Activated CD4-positive, alpha-beta memory T cell treated with anti-CD3 and anti-CD28 coated beads for 36 hours (primary cell): ENCODE measurements at regions not wholly inside any gene's neighbourhood (a gene's known extent, or its start where the extent isn't known, plus 50 kb on each side); places are given as distances from the start of the nearest gene placed in this dataset.

ENCODE experiments used
- CTCF ChIA-PET: fragments of 350-600 bp; sonication (Branson Sonifier 250); formaldehyde crosslinking; loops from one replicate; lab custom pipeline; 2021; ENCODE audit warnings: antibody characterized with exemption, inconsistent platforms; lab: Charles Lee
- POLR2A ChIA-PET: fragments of 350-600 bp; sonication (Branson Sonifier 250); formaldehyde crosslinking; loops from one replicate; lab custom pipeline; 2021; ENCODE audit warnings: antibody characterized with exemption; lab: Charles Lee
- DNase-seq: peaks from one replicate; pipeline ENCODE4 v3.0.0-alpha.2; 2020
- H3K27ac Mint-ChIP-seq: one replicate; pipeline ENCODE4 v1.8.0; 2021; ENCODE audit warnings: mixed read lengths
- H3K27me3 Mint-ChIP-seq: one replicate; pipeline ENCODE4 v1.8.0; 2021; ENCODE audit warnings: mixed read lengths
- H3K36me3 Mint-ChIP-seq: one replicate; pipeline ENCODE4 v1.8.0; 2021; ENCODE audit warnings: mixed read lengths
- H3K4me1 Mint-ChIP-seq: one replicate; pipeline ENCODE4 v1.8.0; 2021; ENCODE audit warnings: low read depth, mixed read lengths
- H3K4me3 Mint-ChIP-seq: one replicate; pipeline ENCODE4 v1.8.0; 2021; ENCODE audit warnings: mild to moderate bottlenecking, mixed read lengths
- H3K9me3 Mint-ChIP-seq: one replicate; pipeline ENCODE4 v1.8.0; 2021; ENCODE audit warnings: mixed read lengths
- intact Hi-C: fragments of 100-400 bp; cut with micrococcal nuclease; formaldehyde crosslinking; loops from one replicate; pipeline ENCODE4 v1.15.1; 2023

GRCh38 chr19:30648866-30649862 lies 277.0 kb downstream of the ZNF536 start:
- peaks cover 14% of the 10 kb centered on the region for H3K27me3 Mint-ChIP-seq
- no peak overlapping the region for H3K4me3 Mint-ChIP-seq
- ChIA-PET POLR2A (no interaction called here), CTCF (interaction anchor here (0.7 to 1.5 kb wide), 8 partner anchors 9 to 919 kb away, joined by 3 to 5 read pairs (median 3); no protein-coding TSS in a partner anchor)
- H3K4me1 Mint-ChIP-seq = no peaks in the 10 kb centered on the region
- intact Hi-C loops = no loop called here
- H3K9me3 Mint-ChIP-seq = no peaks in the 10 kb centered on the region
- DNase-seq = no peak
- H3K36me3 Mint-ChIP-seq = no peaks in the 10 kb centered on the region
- no peak overlapping the region for H3K27ac Mint-ChIP-seq

- Mint-ChIP-seq H3K36me3 (no peaks in the 10 kb centered on the region), H3K4me1 (no peaks in the 10 kb centered on the region), H3K27me3 (peaks cover 17% of the 10 kb centered on the region), H3K9me3 (no peaks in the 10 kb centered on the region), H3K27ac (no peak overlapping the region), H3K4me3 (no peak overlapping the region)
- ChIA-PET POLR2A (no interaction called here), CTCF (interaction anchor here (0.7 to 1.1 kb wide), 2 partner anchors 18 to 774 kb away, joined by 3 to 4 read pairs; no protein-coding TSS in a partner anchor)
- DNase-seq = no peak
- intact Hi-C loops = no loop called here
These were observed 275.9 kb downstream of the ZNF536 start for GRCh38 chr19:30647891-30648720.

GRCh38 chr19:30646806-30647205 lies 274.6 kb downstream of the ZNF536 start:
- Mint-ChIP-seq H3K4me1 (no peaks in the 10 kb centered on the region), H3K4me3 (no peak overlapping the region), H3K27me3 (peaks cover 17% of the 10 kb centered on the region), H3K36me3 (no peaks in the 10 kb centered on the region), H3K27ac (no peak overlapping the region), H3K9me3 (no peaks in the 10 kb centered on the region)
- CTCF ChIA-PET = no interaction called here
- intact Hi-C loops = no loop called here
- DNase-seq = no peak
- POLR2A ChIA-PET = no interaction called here

GRCh38 chr19:30645946-30646577 lies 273.9 kb downstream of the ZNF536 start:
- Mint-ChIP-seq H3K36me3 (no peaks in the 10 kb centered on the region), H3K4me3 (no peak overlapping the region), H3K27me3 (peaks cover 19% of the 10 kb centered on the region), H3K27ac (no peak overlapping the region), H3K4me1 (no peaks in the 10 kb centered on the region), H3K9me3 (no peaks in the 10 kb centered on the region)
- ChIA-PET POLR2A (no interaction called here), CTCF (no interaction called here)
- DNase-seq = no peak
- intact Hi-C loops = no loop called here

GRCh38 chr19:30640252-30640965 lies 268.2 kb downstream of the ZNF536 start:
- ChIA-PET CTCF (no interaction called here), POLR2A (no interaction called here)
- H3K9me3 Mint-ChIP-seq = peaks cover 10% of the 10 kb centered on the region
- H3K27ac Mint-ChIP-seq = no peak overlapping the region
- H3K36me3 Mint-ChIP-seq = no peaks in the 10 kb centered on the region
- intact Hi-C loops = no loop called here
- no peak for DNase-seq
- no peak overlapping the region for H3K4me3 Mint-ChIP-seq
- H3K4me1 Mint-ChIP-seq = no peaks in the 10 kb centered on the region
- peaks cover 5% of the 10 kb centered on the region for H3K27me3 Mint-ChIP-seq

GRCh38 chr19:30638889-30639288 lies 266.7 kb downstream of the ZNF536 start:
- Mint-ChIP-seq H3K27ac (no peak overlapping the region), H3K9me3 (peaks cover 10% of the 10 kb centered on the region), H3K4me1 (no peaks in the 10 kb centered on the region), H3K27me3 (peaks cover 5% of the 10 kb centered on the region), H3K36me3 (no peaks in the 10 kb centered on the region), H3K4me3 (no peak overlapping the region)
- intact Hi-C loops = no loop called here
- no peak for DNase-seq
- POLR2A ChIA-PET = no interaction called here
- CTCF ChIA-PET = no interaction called here

GRCh38 chr19:30637926-30638325 lies 265.7 kb downstream of the ZNF536 start:
- Mint-ChIP-seq H3K36me3 (no peaks in the 10 kb centered on the region), H3K9me3 (peaks cover 10% of the 10 kb centered on the region), H3K4me3 (no peak overlapping the region), H3K4me1 (no peaks in the 10 kb centered on the region), H3K27ac (no peak overlapping the region), H3K27me3 (peaks cover 1% of the 10 kb centered on the region)
- CTCF ChIA-PET = interaction anchor here (0.6 kb wide), 1 partner anchor 454 kb away, joined by 4 read pairs; no protein-coding TSS in a partner anchor
- intact Hi-C loops = no loop called here
- no peak for DNase-seq
- POLR2A ChIA-PET = no interaction called here

GRCh38 chr19:30634996-30635975 lies 263.1 kb downstream of the ZNF536 start:
- ChIA-PET POLR2A (no interaction called here), CTCF (no interaction called here)
- H3K36me3 Mint-ChIP-seq = no peaks in the 10 kb centered on the region
- no peaks in the 10 kb centered on the region for H3K27me3 Mint-ChIP-seq
- no peak overlapping the region for H3K27ac Mint-ChIP-seq
- H3K4me1 Mint-ChIP-seq = no peaks in the 10 kb centered on the region
- intact Hi-C loops = no loop called here
- DNase-seq = no peak
- no peak overlapping the region for H3K4me3 Mint-ChIP-seq
- H3K9me3 Mint-ChIP-seq = peaks cover 10% of the 10 kb centered on the region

GRCh38 chr19:30634131-30634830 lies 262.1 kb downstream of the ZNF536 start:
- Mint-ChIP-seq H3K36me3 (no peaks in the 10 kb centered on the region), H3K4me3 (no peak overlapping the region), H3K27me3 (no peaks in the 10 kb centered on the region), H3K27ac (no peak overlapping the region), H3K9me3 (peaks cover 10% of the 10 kb centered on the region), H3K4me1 (no peaks in the 10 kb centered on the region)
- DNase-seq = no peak
- intact Hi-C loops = no loop called here
- CTCF ChIA-PET = no interaction called here
- POLR2A ChIA-PET = no interaction called here

GRCh38 chr19:30631033-30631370 lies 258.8 kb downstream of the ZNF536 start:
- POLR2A ChIA-PET = no interaction called here
- no peak for DNase-seq
- Mint-ChIP-seq H3K27me3 (no peaks in the 10 kb centered on the region), H3K9me3 (no peaks in the 10 kb centered on the region), H3K36me3 (no peaks in the 10 kb centered on the region), H3K4me1 (no peaks in the 10 kb centered on the region), H3K4me3 (no peak overlapping the region), H3K27ac (no peak overlapping the region)
- CTCF ChIA-PET = no interaction called here
- intact Hi-C loops = no loop called here
